GM12864 (cell line): ENCODE measurements at regions not wholly inside any gene's neighbourhood (a gene's known extent, or its start where the extent isn't known, plus 50 kb on each side); places are given as distances from the start of the nearest gene placed in this dataset.
"Not testable (repeated sequence)": the region's sequence is repeated elsewhere in the genome, so short reads cannot be mapped to it uniquely, and the experiment has no call there.

ENCODE experiments used
- DNase-seq: peaks from one replicate; pipeline ENCODE4 v3.0.0-alpha.2; 2011; ENCODE audit warnings: low read depth
- H3K4me3 ChIP-seq: 2 replicates; pipeline ENCODE4 v1.5.1; 2011; ENCODE audit warnings: mild to moderate bottlenecking, low read depth, low read length, control low read depth
- CTCF ChIP-seq: IDR thresholded peaks from 2 replicates; pipeline ENCODE4 v1.5.1; 2011; ENCODE audit warnings: low read depth, mild to moderate bottlenecking, moderate library complexity, low read length, control low read depth, inconsistent platforms; ENCODE audit errors: missing control alignments

GRCh38 chr12:86713121-86713520 is 456.9 kb upstream of the MGAT4C start:
- no peak for TF ChIP-seq CTCF
- no peak overlapping the region for H3K4me3 ChIP-seq
- DNase-seq, result no peak

GRCh38 chr12:86712425-86712843 is 456.2 kb upstream of the MGAT4C start:
- H3K4me3 ChIP-seq, result no peak overlapping the region
- DNase-seq, result no peak
- no peak for TF ChIP-seq CTCF

- no peak for TF ChIP-seq CTCF
- H3K4me3 ChIP-seq, result no peak overlapping the region
- no peak for DNase-seq
Observed at GRCh38 chr12:86711731-86712130, 455.5 kb upstream of the MGAT4C start.

- no peak overlapping the region for H3K4me3 ChIP-seq
- TF ChIP-seq CTCF, result no peak
- DNase-seq, result no peak
Observed at GRCh38 chr12:86710109-86710508, 453.9 kb upstream of the MGAT4C start.

GRCh38 chr12:86709017-86709416 is 452.8 kb upstream of the MGAT4C start:
- not testable (repeated sequence) for H3K4me3 ChIP-seq, DNase-seq

GRCh38 chr12:86698641-86698980 is 442.4 kb upstream of the MGAT4C start:
- TF ChIP-seq CTCF, result no peak
- DNase-seq, result no peak
- H3K4me3 ChIP-seq, result no peak overlapping the region

GRCh38 chr12:86697916-86698640 is 441.9 kb upstream of the MGAT4C start:
- DNase-seq, result no peak
- H3K4me3 ChIP-seq, result no peak overlapping the region
- TF ChIP-seq CTCF, result no peak
